ENCODE measurements at regions not wholly inside any gene's neighbourhood (a gene's known extent, or its start where the extent isn't known, plus 50 kb on each side); places are given as distances from the start of the nearest gene placed in this dataset.
"Not testable (repeated sequence)": the region's sequence is repeated elsewhere in the genome, so short reads cannot be mapped to it uniquely, and the experiment has no call there.

- DNase-seq (ENCODE audit: low spot score), result no peak
- in situ Hi-C loops (cut with HindIII; ENCODE audit: low sequenced_read_pairs), result no loop called here
Observed at GRCh38 chr2:59276917-59277316, 1035.8 kb upstream of the FANCL start.

GRCh38 chr2:59276033-59276432 lies 1034.9 kb upstream of the FANCL start:
- in situ Hi-C loops (cut with HindIII; ENCODE audit: low sequenced_read_pairs), result no loop called here

GRCh38 chr2:59266453-59266852 lies 1025.3 kb upstream of the FANCL start:
- in situ Hi-C loops (cut with HindIII; ENCODE audit: low sequenced_read_pairs), result no loop called here
- no peak for DNase-seq (ENCODE audit: low spot score)

More at GRCh38 chr2:59276033-59276432, 1034.9 kb upstream of the FANCL start:
- no peak for DNase-seq (ENCODE audit: low spot score)

- in situ Hi-C loops (cut with HindIII; ENCODE audit: low sequenced_read_pairs), result no loop called here
- no peak for DNase-seq (ENCODE audit: low spot score)
Observed at GRCh38 chr2:59259913-59260312, 1018.8 kb upstream of the FANCL start.

- no peak for DNase-seq (ENCODE audit: low spot score)
- in situ Hi-C loops (cut with HindIII; ENCODE audit: low sequenced_read_pairs), result no loop called here
Observed at GRCh38 chr2:59256290-59256689, 1015.2 kb upstream of the FANCL start.

GRCh38 chr2:59254279-59254678 lies 1013.2 kb upstream of the FANCL start:
- in situ Hi-C loops (cut with HindIII; ENCODE audit: low sequenced_read_pairs), result no loop called here

GRCh38 chr2:59250307-59250677 lies 1009.2 kb upstream of the FANCL start:
- no peak for DNase-seq (ENCODE audit: low spot score)
- in situ Hi-C loops (cut with HindIII; ENCODE audit: low sequenced_read_pairs), result no loop called here

More at GRCh38 chr2:59254279-59254678, 1013.2 kb upstream of the FANCL start:
- no peak for DNase-seq (ENCODE audit: low spot score)

GRCh38 chr2:59249441-59250306 lies 1008.5 kb upstream of the FANCL start:
- in situ Hi-C loops (cut with HindIII; ENCODE audit: low sequenced_read_pairs), result no loop called here
- DNase-seq (ENCODE audit: low spot score), result no peak

GRCh38 chr2:59239146-59239545 lies 998.0 kb upstream of the FANCL start:
- in situ Hi-C loops (cut with HindIII; ENCODE audit: low sequenced_read_pairs), result no loop called here
- DNase-seq (ENCODE audit: low spot score), result no peak

- in situ Hi-C loops (cut with HindIII; ENCODE audit: low sequenced_read_pairs), result no loop called here
- no peak for DNase-seq (ENCODE audit: low spot score)
Observed at GRCh38 chr2:59237311-59237710, 996.2 kb upstream of the FANCL start.

GRCh38 chr2:59236723-59237122 lies 995.6 kb upstream of the FANCL start:
- no peak for DNase-seq (ENCODE audit: low spot score)
- in situ Hi-C loops (cut with HindIII; ENCODE audit: low sequenced_read_pairs), result no loop called here

- in situ Hi-C loops (cut with HindIII; ENCODE audit: low sequenced_read_pairs), result no loop called here
- DNase-seq (ENCODE audit: low spot score), result no peak
Observed at GRCh38 chr2:59233920-59234319, 992.8 kb upstream of the FANCL start.

- DNase-seq (ENCODE audit: low spot score), result no peak
Observed at GRCh38 chr2:59233448-59233847, 992.3 kb upstream of the FANCL start.

GRCh38 chr2:59232394-59233165 lies 991.5 kb upstream of the FANCL start:
- in situ Hi-C loops (cut with HindIII; ENCODE audit: low sequenced_read_pairs), result no loop called here
- DNase-seq (ENCODE audit: low spot score), result no peak

More at GRCh38 chr2:59233448-59233847, 992.3 kb upstream of the FANCL start:
- in situ Hi-C loops (cut with HindIII; ENCODE audit: low sequenced_read_pairs), result no loop called here

- DNase-seq (ENCODE audit: low spot score); in situ Hi-C loops (cut with HindIII; ENCODE audit: low sequenced_read_pairs): not testable (repeated sequence)
Observed at GRCh38 chr2:59226362-59226761, 985.2 kb upstream of the FANCL start.

- in situ Hi-C loops (cut with HindIII; ENCODE audit: low sequenced_read_pairs), result no loop called here
- DNase-seq (ENCODE audit: low spot score), result no peak
Observed at GRCh38 chr2:59223742-59224141, 982.6 kb upstream of the FANCL start.

- no peak for DNase-seq (ENCODE audit: low spot score)
- in situ Hi-C loops (cut with HindIII; ENCODE audit: low sequenced_read_pairs), result no loop called here
Observed at GRCh38 chr2:59217360-59217759, 976.2 kb upstream of the FANCL start.

GRCh38 chr2:59206361-59206760 lies 965.2 kb upstream of the FANCL start:
- in situ Hi-C loops (cut with HindIII; ENCODE audit: low sequenced_read_pairs), result no loop called here

GRCh38 chr2:59204040-59204439 lies 962.9 kb upstream of the FANCL start:
- in situ Hi-C loops (cut with HindIII; ENCODE audit: low sequenced_read_pairs), result no loop called here
- no peak for DNase-seq (ENCODE audit: low spot score)

More at GRCh38 chr2:59206361-59206760, 965.2 kb upstream of the FANCL start:
- no peak for DNase-seq (ENCODE audit: low spot score)

- no peak for DNase-seq (ENCODE audit: low spot score)
- in situ Hi-C loops (cut with HindIII; ENCODE audit: low sequenced_read_pairs), result no loop called here
Observed at GRCh38 chr2:59196491-59196890, 955.4 kb upstream of the FANCL start.
